Gastroesophageal sphincter (tissue), 4 donors: ENCODE measurements at regions not wholly inside any gene's neighbourhood (a gene's known extent, or its start where the extent isn't known, plus 50 kb on each side); places are given as distances from the start of the nearest gene placed in this dataset.

Experiments used
- ATAC-seq: fragments of 150-250 bp; one replicate; pipeline ENCODE4 v1.9.1; 2016; ENCODE audit warnings: mild to moderate bottlenecking, moderate library complexity
- H3K27ac ChIP-seq, 4 donors: fragments of 200-600 bp; sonication (generic) in 3 of 4; 1 replicate in 3 of 4; 2 replicates in 1 of 4; pipeline ENCODE4 v1.5.1; 2016 to 2019
- H3K27me3 ChIP-seq: fragments of 200-600 bp; sonication (generic); one replicate; pipeline ENCODE4 v1.5.1; 2019
- H3K36me3 ChIP-seq, 2 donors: fragments of 200-600 bp; sonication (generic); one replicate each; pipeline ENCODE4 v1.5.1; 2019; ENCODE audit warnings: control low read depth in 1 of 2
- H3K4me1 ChIP-seq, 3 donors: fragments of 200-600 bp; sonication (generic); 1 replicate in 2 of 3; 2 replicates in 1 of 3; pipeline ENCODE4 v1.5.1; 2016 to 2019; ENCODE audit warnings: control low read depth in 2 of 3
- H3K4me3 ChIP-seq, 2 donors: fragments of 200-600 bp; sonication (generic); one replicate each; pipeline ENCODE4 v1.5.1; 2019; ENCODE audit warnings: mild to moderate bottlenecking in 1 of 2, moderate library complexity in 1 of 2
- H3K9me3 ChIP-seq, 3 donors: fragments of 200-600 bp; sonication (generic); one replicate each; pipeline ENCODE4 v1.5.1; 2017 to 2019; ENCODE audit warnings: control low read depth in 2 of 3
- EP300 ChIP-seq: sonication (generic); formaldehyde crosslinking; IDR thresholded peaks from one replicate; pipeline ENCODE4 v1.6.1; 2017; ENCODE audit warnings: antibody characterized with exemption, mild to moderate bottlenecking
- POLR2A ChIP-seq, 2 donors: fragments of 450-650 bp; IDR thresholded peaks; one replicate each; pipeline ENCODE4 v1.6.1; 2017; ENCODE audit warnings: antibody characterized with exemption in 2 of 2, mild to moderate bottlenecking in 2 of 2, moderate library complexity in 1 of 2
- POLR2AphosphoS5 ChIP-seq: sonication (generic); formaldehyde crosslinking; IDR thresholded peaks from one replicate; pipeline ENCODE4 v1.6.1; 2017; ENCODE audit warnings: antibody characterized with exemption
- WGBS, 2 donors: methylation state at CpG; one replicate each; pipeline ENCODE4 v1.1.5; 2018; ENCODE audit warnings: low coverage in 1 of 2; 5-methylcytosine and 5-hydroxymethylcytosine counted together
- TF ChIP-seq, protein P1 (sequence below), 4 experiments: fragments of 200-600 bp in 2 of 4; fragments of 450-650 bp in 2 of 4; sonication (generic) in 1 of 4; IDR thresholded peaks; one replicate each; pipeline ENCODE4 v1.5.1; 2017 to 2019; ENCODE audit warnings: antibody characterized with exemption in 4 of 4, mild to moderate bottlenecking in 2 of 4, moderate library complexity in 2 of 4

- 50 to 64% methylated on average over 2 to 3 of the region's 3 CpGs for WGBS, 2 donors
- ATAC-seq = no peak
Observed at GRCh38 chr3:124360155-124360554, 368.2 kb upstream of the ROPN1 start.

GRCh38 chr3:124360563-124360962, 368.6 kb upstream of the ROPN1 start:
- Histone ChIP-seq H3K4me3 (no peak overlapping the region), H3K9me3 (no peaks in the 10 kb centered on the region), H3K27me3 (no peaks in the 10 kb centered on the region), H3K4me1 (peaks cover 0 to 4% (median 0%) of the 10 kb centered on the region in 3 donors), H3K36me3 (no peaks in the 10 kb centered on the region), H3K27ac (no peak overlapping the region)
- 66 to 77% methylated on average over 3 of the region's 3 CpGs for WGBS, 2 donors
- TF ChIP-seq, protein P1, sequence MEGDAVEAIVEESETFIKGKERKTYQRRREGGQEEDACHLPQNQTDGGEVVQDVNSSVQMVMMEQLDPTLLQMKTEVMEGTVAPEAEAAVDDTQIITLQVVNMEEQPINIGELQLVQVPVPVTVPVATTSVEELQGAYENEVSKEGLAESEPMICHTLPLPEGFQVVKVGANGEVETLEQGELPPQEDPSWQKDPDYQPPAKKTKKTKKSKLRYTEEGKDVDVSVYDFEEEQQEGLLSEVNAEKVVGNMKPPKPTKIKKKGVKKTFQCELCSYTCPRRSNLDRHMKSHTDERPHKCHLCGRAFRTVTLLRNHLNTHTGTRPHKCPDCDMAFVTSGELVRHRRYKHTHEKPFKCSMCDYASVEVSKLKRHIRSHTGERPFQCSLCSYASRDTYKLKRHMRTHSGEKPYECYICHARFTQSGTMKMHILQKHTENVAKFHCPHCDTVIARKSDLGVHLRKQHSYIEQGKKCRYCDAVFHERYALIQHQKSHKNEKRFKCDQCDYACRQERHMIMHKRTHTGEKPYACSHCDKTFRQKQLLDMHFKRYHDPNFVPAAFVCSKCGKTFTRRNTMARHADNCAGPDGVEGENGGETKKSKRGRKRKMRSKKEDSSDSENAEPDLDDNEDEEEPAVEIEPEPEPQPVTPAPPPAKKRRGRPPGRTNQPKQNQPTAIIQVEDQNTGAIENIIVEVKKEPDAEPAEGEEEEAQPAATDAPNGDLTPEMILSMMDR (IDR thresholded peaks at IDR 0.05) = no peak
- no peak for TF ChIP-seq POLR2AphosphoS5
- ATAC-seq = no peak

More at GRCh38 chr3:124360155-124360554, 368.2 kb upstream of the ROPN1 start:
- no peaks in the 10 kb centered on the region for H3K36me3 ChIP-seq
- no peaks in the 10 kb centered on the region for H3K27me3 ChIP-seq
- no peak overlapping the region for H3K27ac ChIP-seq
- no peaks in the 10 kb centered on the region for H3K9me3 ChIP-seq
- no peak overlapping the region for H3K4me3 ChIP-seq
- TF ChIP-seq EP300 (no peak), POLR2A (IDR thresholded peaks at IDR 0.05) (no peak), POLR2AphosphoS5 (no peak)
- TF ChIP-seq, protein P1 (IDR thresholded peaks at IDR 0.05) = no peak
- H3K4me1 ChIP-seq = peaks cover 0 to 4% (median 0%) of the 10 kb centered on the region in 3 donors

DNA sequence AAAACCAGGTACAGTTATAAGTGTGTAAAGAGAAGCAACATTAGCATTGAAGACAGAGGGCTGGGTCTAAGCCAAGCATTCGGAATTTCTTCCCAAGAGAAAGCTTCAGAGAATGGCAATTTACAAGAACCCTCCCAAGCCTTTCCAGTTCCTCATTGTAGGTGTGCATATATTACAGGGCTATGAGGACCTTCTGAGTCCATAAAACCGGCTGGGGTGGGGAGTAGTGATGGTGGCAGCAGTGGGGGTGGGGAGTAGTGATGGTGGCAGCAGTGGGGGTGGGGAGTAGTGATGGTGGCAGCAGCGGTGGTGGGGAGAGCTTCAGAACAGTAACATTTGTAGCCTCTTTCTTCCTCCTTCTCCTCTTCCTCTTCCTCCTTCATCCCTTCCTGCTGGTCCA, 368.7 kb upstream of the UMPS start:
- no peaks in the 10 kb centered on the region for H3K27me3 ChIP-seq
- no peak overlapping the region for H3K27ac ChIP-seq
- H3K4me3 ChIP-seq = no peak overlapping the region
- no peak for TF ChIP-seq POLR2A (IDR thresholded peaks at IDR 0.05)
- no peak for TF ChIP-seq EP300
- TF ChIP-seq, protein P1 (IDR thresholded peaks at IDR 0.05) = no peak
- TF ChIP-seq POLR2AphosphoS5 = no peak
- no peaks in the 10 kb centered on the region for H3K36me3 ChIP-seq
- no peak for ATAC-seq
- H3K4me1 ChIP-seq = peaks cover 0 to 4% (median 0%) of the 10 kb centered on the region in 3 donors
- WGBS, 2 donors = 89 to 100% methylated on average over 1 to 3 of the region's 3 CpGs
- H3K9me3 ChIP-seq = no peaks in the 10 kb centered on the region

- Histone ChIP-seq H3K27me3 (no peaks in the 10 kb centered on the region), H3K4me3 (no peak overlapping the region), H3K9me3 (no peaks in the 10 kb centered on the region), H3K4me1 (peaks cover 0 to 4% (median 0%) of the 10 kb centered on the region in 3 donors), H3K36me3 (no peaks in the 10 kb centered on the region), H3K27ac (no peak overlapping the region)
- TF ChIP-seq EP300 = no peak
- TF ChIP-seq POLR2AphosphoS5 = no peak
- no peak for TF ChIP-seq POLR2A (IDR thresholded peaks at IDR 0.05)
- ATAC-seq = no peak
- 70 to 79% methylated on average over 2 of the region's 2 CpGs for WGBS, 2 donors
Observed at GRCh38 chr3:124362455-124362854, 367.8 kb upstream of the UMPS start.

DNA sequence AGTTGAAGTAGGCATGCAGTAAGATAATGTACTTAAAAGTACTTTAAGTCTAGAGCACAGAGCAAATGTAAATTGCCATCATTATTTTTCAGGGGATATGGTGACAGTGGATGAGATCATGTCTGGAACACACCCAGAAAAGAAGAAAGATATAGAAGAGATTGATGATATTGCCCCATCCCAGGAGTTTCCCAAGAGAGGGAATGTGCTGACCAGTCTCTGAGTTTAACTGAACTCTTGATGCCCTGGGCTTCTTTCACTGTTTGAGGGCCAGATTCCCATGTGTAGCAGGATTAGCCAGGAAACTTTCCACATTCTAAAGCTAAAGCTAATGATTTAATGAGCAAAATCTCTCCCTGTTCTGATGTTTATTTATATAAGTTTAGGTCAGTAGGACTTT, 366.8 kb upstream of the UMPS start:
- Histone ChIP-seq H3K27me3 (no peaks in the 10 kb centered on the region), H3K4me3 (no peak overlapping the region), H3K9me3 (no peaks in the 10 kb centered on the region), H3K27ac (no peak overlapping the region), H3K4me1 (peaks cover 0 to 4% (median 0%) of the 10 kb centered on the region in 3 donors), H3K36me3 (no peaks in the 10 kb centered on the region)
- TF ChIP-seq, protein P1 (IDR thresholded peaks at IDR 0.05) = no peak
- TF ChIP-seq EP300 = no peak
- TF ChIP-seq POLR2AphosphoS5 = peak; percentile 55
- no peak for TF ChIP-seq POLR2A (IDR thresholded peaks at IDR 0.05)
- ATAC-seq = peak; percentile 46
